22Rv1 (cell line): ENCODE measurements at regions not wholly inside any gene's neighbourhood (a gene's known extent, or its start where the extent isn't known, plus 50 kb on each side); places are given as distances from the start of the nearest gene placed in this dataset.

Experiments
- ZFX ChIP-seq: fragments of 450-650 bp; IDR thresholded peaks from 2 replicates; pipeline ENCODE4 v1.6.1; 2017; ENCODE audit warnings: antibody characterized with exemption, borderline replicate concordance
- TF ChIP-seq, protein P1 (sequence below): fragments of 450-650 bp; IDR thresholded peaks from 2 replicates; pipeline ENCODE4 v1.5.1; 2017; ENCODE audit warnings: mild to moderate bottlenecking

DNA sequence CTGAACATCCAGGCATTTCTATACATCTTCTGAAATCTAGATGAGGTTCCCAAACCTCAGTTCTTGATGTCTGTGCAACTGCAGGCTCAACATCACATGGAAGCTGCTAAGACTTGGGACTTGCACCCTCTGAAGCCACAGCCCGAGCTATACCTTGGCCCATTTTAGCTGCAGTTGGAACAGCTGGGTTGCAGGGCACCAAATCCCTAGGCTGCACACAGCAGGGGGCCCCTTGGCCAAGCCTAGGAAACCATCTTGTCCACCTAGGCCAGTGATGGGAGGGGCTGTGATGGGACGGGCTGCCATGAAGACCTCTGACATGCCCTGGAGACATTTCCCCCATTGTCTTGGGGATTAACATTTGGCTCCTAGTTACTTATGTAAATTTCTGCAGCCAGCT is 415.8 kb upstream of the SUCLG2 start:
- TF ChIP-seq, protein P1, sequence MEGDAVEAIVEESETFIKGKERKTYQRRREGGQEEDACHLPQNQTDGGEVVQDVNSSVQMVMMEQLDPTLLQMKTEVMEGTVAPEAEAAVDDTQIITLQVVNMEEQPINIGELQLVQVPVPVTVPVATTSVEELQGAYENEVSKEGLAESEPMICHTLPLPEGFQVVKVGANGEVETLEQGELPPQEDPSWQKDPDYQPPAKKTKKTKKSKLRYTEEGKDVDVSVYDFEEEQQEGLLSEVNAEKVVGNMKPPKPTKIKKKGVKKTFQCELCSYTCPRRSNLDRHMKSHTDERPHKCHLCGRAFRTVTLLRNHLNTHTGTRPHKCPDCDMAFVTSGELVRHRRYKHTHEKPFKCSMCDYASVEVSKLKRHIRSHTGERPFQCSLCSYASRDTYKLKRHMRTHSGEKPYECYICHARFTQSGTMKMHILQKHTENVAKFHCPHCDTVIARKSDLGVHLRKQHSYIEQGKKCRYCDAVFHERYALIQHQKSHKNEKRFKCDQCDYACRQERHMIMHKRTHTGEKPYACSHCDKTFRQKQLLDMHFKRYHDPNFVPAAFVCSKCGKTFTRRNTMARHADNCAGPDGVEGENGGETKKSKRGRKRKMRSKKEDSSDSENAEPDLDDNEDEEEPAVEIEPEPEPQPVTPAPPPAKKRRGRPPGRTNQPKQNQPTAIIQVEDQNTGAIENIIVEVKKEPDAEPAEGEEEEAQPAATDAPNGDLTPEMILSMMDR, result no peak
- no peak for TF ChIP-seq ZFX
